Suppressor macrophage treated with lipopolysaccharide for 4 hours (primary cell): ENCODE measurements at regions not wholly inside any gene's neighbourhood (a gene's known extent, or its start where the extent isn't known, plus 50 kb on each side); places are given as distances from the start of the nearest gene placed in this dataset.

Source experiments
- DNase-seq: peaks from one replicate; pipeline ENCODE4 v3.0.0-alpha.2; 2020

- DNase-seq, result no peak
Observed at GRCh38 chr5:68455216-68455615, 239.7 kb downstream of the PIK3R1 start.

- peak; percentile 23 for DNase-seq
Observed at GRCh38 chr5:68456756-68457217, 241.2 kb downstream of the PIK3R1 start.

- DNase-seq, result no peak
Observed at GRCh38 chr5:68457285-68457684, 241.7 kb downstream of the PIK3R1 start.

GRCh38 chr5:68458416-68459021, 243.0 kb downstream of the PIK3R1 start:
- DNase-seq, result no peak

- no peak for DNase-seq
Observed at GRCh38 chr5:68459093-68459809, 243.7 kb downstream of the PIK3R1 start.

- no peak for DNase-seq
Observed at GRCh38 chr5:68459810-68460139, 244.2 kb downstream of the PIK3R1 start.

GRCh38 chr5:68460147-68460798, 244.7 kb downstream of the PIK3R1 start:
- peak; percentile 80 for DNase-seq

GRCh38 chr5:68463606-68464005, 248.1 kb downstream of the PIK3R1 start:
- DNase-seq, result no peak

GRCh38 chr5:68464424-68464823, 248.9 kb downstream of the PIK3R1 start:
- no peak for DNase-seq

- DNase-seq, result no peak
Observed at GRCh38 chr5:68465133-68465532, 249.6 kb downstream of the PIK3R1 start.

- no peak for DNase-seq
Observed at GRCh38 chr5:68465934-68466551, 250.5 kb downstream of the PIK3R1 start.

- no peak for DNase-seq
Observed at GRCh38 chr5:68467208-68467607, 251.7 kb downstream of the PIK3R1 start.

GRCh38 chr5:68467794-68468193, 252.2 kb downstream of the PIK3R1 start:
- no peak for DNase-seq

- DNase-seq, result no peak
Observed at GRCh38 chr5:68468322-68468721, 252.8 kb downstream of the PIK3R1 start.

- no peak for DNase-seq
Observed at GRCh38 chr5:68475476-68475983, 260.0 kb downstream of the PIK3R1 start.

GRCh38 chr5:68476854-68477253, 261.3 kb downstream of the PIK3R1 start:
- DNase-seq, result no peak

- no peak for DNase-seq
Observed at GRCh38 chr5:68478301-68479095, 262.9 kb downstream of the PIK3R1 start.

GRCh38 chr5:68479524-68479923, 264.0 kb downstream of the PIK3R1 start:
- DNase-seq, result no peak

- DNase-seq, result no peak
Observed at GRCh38 chr5:68480335-68480940, 264.9 kb downstream of the PIK3R1 start.

GRCh38 chr5:68482199-68482598, 266.6 kb downstream of the PIK3R1 start:
- DNase-seq, result no peak

- DNase-seq, result peak; percentile 27
Observed at GRCh38 chr5:68484307-68485068, 268.9 kb downstream of the PIK3R1 start.
